GM06990 (cell line): ENCODE measurements at regions not wholly inside any gene's neighbourhood (a gene's known extent, or its start where the extent isn't known, plus 50 kb on each side); places are given as distances from the start of the nearest gene placed in this dataset.

Source experiments
- DNase-seq: peaks from one replicate; pipeline ENCODE4 v3.0.0-alpha.2; 2011; ENCODE audit not compliant: insufficient read length; ENCODE audit errors: extremely low read depth
- H3K27me3 ChIP-seq: replicated peaks from 2 replicates; pipeline ENCODE4 v1.6.0; 2011; ENCODE audit warnings: low read length; ENCODE audit not compliant: control insufficient read depth, insufficient read depth
- H3K36me3 ChIP-seq: 2 replicates; pipeline ENCODE4 v1.5.1; 2011; ENCODE audit warnings: low read length; ENCODE audit not compliant: control insufficient read depth, insufficient read depth
- H3K4me3 ChIP-seq: replicated peaks from 2 replicates; pipeline ENCODE4 v1.5.1; 2011; ENCODE audit warnings: low read depth, mild to moderate bottlenecking, control low read depth, low read length
- TF ChIP-seq, protein P1 (sequence below): IDR thresholded peaks from 2 replicates; pipeline ENCODE4 v1.5.1; 2011; ENCODE audit warnings: low read length, control low read depth, mild to moderate bottlenecking, inconsistent platforms; ENCODE audit not compliant: insufficient read depth, poor library complexity, severe bottlenecking

DNA sequence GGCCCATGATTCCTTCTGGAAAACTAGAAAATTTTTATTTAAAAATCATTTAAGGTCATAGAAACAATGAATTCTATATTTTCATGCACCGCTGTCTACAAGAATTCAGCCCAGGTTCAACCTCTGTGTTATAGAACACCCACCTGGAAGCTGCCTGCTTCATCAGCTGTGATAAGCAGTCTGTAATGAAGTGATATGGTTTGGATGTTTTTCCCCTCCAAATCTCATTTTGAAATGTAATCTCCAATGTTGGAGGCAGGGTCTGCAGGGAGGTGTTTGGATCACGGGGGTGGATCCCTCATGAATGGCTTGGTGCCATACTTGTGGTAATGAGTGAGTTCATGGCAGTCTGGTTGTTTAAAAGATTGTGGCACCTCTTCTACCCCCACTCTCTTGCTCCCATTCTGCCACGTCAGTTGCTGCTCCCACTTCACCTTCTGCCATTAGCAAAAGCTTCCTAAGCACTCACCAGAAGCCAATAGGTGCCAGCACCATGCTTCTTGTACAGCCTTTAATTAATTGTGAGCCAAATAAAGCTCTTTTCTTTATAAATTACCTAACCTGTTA is 55.6 kb downstream of the MRPL32 start:
- Histone ChIP-seq H3K27me3 (no peaks in the 10 kb centered on the region), H3K4me3 (no peak overlapping the region), H3K36me3 (no peaks in the 10 kb centered on the region)
- DNase-seq, result no peak
- TF ChIP-seq, protein P1, sequence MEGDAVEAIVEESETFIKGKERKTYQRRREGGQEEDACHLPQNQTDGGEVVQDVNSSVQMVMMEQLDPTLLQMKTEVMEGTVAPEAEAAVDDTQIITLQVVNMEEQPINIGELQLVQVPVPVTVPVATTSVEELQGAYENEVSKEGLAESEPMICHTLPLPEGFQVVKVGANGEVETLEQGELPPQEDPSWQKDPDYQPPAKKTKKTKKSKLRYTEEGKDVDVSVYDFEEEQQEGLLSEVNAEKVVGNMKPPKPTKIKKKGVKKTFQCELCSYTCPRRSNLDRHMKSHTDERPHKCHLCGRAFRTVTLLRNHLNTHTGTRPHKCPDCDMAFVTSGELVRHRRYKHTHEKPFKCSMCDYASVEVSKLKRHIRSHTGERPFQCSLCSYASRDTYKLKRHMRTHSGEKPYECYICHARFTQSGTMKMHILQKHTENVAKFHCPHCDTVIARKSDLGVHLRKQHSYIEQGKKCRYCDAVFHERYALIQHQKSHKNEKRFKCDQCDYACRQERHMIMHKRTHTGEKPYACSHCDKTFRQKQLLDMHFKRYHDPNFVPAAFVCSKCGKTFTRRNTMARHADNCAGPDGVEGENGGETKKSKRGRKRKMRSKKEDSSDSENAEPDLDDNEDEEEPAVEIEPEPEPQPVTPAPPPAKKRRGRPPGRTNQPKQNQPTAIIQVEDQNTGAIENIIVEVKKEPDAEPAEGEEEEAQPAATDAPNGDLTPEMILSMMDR, result no peak

DNA sequence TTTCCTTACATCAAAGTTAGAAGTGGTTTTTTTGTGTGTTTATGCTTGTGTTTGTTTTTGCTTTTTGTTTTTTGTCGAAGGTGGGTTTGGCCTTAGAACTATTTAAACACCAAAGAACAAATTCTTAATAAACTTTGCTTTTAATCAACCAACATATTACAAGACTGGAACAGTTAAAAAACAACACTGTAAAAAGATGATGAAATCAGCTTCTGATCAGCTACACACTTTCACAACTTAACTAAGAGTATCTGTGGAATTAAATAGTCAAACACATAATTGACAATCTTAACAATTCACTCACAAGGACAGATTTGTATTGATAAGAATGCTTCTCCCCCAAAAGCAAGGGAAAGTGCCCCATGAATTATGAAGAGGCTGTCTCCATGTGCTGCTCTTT is 58.8 kb downstream of the MRPL32 start:
- Histone ChIP-seq H3K27me3 (no peaks in the 10 kb centered on the region), H3K4me3 (no peak overlapping the region), H3K36me3 (no peaks in the 10 kb centered on the region)
- TF ChIP-seq, protein P1, result no peak
- DNase-seq, result no peak

- TF ChIP-seq, protein P1, result no peak
- no peak for DNase-seq
Observed at GRCh38 chr7:42991913-42992591, 59.9 kb downstream of the MRPL32 start.

GRCh38 chr7:42993038-42993437 is 60.9 kb downstream of the MRPL32 start:
- DNase-seq, result no peak

More at GRCh38 chr7:42991913-42992591, 59.9 kb downstream of the MRPL32 start:
- no peaks in the 10 kb centered on the region for H3K27me3 ChIP-seq
- no peak overlapping the region for H3K4me3 ChIP-seq
- no peaks in the 10 kb centered on the region for H3K36me3 ChIP-seq

GRCh38 chr7:42994096-42994495 is 61.9 kb downstream of the MRPL32 start:
- TF ChIP-seq, protein P1, result no peak
- Histone ChIP-seq H3K27me3 (no peaks in the 10 kb centered on the region), H3K4me3 (no peak overlapping the region), H3K36me3 (no peaks in the 10 kb centered on the region)
- DNase-seq, result no peak

More at GRCh38 chr7:42993038-42993437, 60.9 kb downstream of the MRPL32 start:
- H3K36me3 ChIP-seq, result no peaks in the 10 kb centered on the region
- TF ChIP-seq, protein P1, result no peak
- H3K27me3 ChIP-seq, result no peaks in the 10 kb centered on the region
- H3K4me3 ChIP-seq, result no peak overlapping the region

DNA sequence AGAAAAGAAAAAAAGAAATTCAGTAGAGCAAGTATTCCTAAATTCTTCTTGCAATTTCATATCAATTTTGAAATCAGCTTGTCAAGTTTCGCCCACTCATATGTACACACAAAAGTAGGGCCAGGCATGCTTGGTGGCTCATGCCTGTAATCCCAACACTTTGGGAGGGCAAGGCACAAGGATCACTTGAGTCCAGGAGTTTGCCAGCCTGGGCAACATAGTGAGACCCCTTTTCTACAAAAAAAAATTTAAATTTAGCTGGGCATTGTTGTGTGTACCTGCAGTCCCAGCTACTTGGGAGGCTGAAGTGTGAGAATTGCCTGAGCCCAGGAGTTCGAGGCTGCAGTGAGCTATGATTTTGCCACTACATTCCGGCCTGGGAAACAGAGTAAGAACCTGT is 65.4 kb downstream of the MRPL32 start:
- TF ChIP-seq, protein P1, result no peak
- H3K27me3 ChIP-seq, result no peaks in the 10 kb centered on the region
- DNase-seq, result no peak

More for the DNA sequence above, 65.4 kb downstream of the MRPL32 start:
- Histone ChIP-seq H3K4me3 (no peak overlapping the region), H3K36me3 (no peaks in the 10 kb centered on the region)
